ENCODE measurements at regions not wholly inside any gene's neighbourhood (a gene's known extent, or its start where the extent isn't known, plus 50 kb on each side); places are given as distances from the start of the nearest gene placed in this dataset.

GRCh38 chr1:63129855-63130254 is 192.5 kb upstream of the FOXD3 start:
- H3K4me3 ChIP-seq (replicated peaks; ENCODE audit: insufficient read depth, low read length), result no peak overlapping the region
- H3K27ac ChIP-seq (replicated peaks), result no peak overlapping the region
- TF ChIP-seq SPI1 (IDR thresholded peaks at IDR 0.05; ENCODE audit: borderline replicate concordance, low read depth), result no peak
- TF ChIP-seq GABPA (IDR thresholded peaks at IDR 0.05; ENCODE audit: low read depth), result no peak
- TF ChIP-seq REST (IDR thresholded peaks at IDR 0.05; ENCODE audit: insufficient replicate concordance, low read depth), result no peak
- TF ChIP-seq, protein P1, sequence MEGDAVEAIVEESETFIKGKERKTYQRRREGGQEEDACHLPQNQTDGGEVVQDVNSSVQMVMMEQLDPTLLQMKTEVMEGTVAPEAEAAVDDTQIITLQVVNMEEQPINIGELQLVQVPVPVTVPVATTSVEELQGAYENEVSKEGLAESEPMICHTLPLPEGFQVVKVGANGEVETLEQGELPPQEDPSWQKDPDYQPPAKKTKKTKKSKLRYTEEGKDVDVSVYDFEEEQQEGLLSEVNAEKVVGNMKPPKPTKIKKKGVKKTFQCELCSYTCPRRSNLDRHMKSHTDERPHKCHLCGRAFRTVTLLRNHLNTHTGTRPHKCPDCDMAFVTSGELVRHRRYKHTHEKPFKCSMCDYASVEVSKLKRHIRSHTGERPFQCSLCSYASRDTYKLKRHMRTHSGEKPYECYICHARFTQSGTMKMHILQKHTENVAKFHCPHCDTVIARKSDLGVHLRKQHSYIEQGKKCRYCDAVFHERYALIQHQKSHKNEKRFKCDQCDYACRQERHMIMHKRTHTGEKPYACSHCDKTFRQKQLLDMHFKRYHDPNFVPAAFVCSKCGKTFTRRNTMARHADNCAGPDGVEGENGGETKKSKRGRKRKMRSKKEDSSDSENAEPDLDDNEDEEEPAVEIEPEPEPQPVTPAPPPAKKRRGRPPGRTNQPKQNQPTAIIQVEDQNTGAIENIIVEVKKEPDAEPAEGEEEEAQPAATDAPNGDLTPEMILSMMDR (IDR thresholded peaks at IDR 0.05; ENCODE audit: insufficient read depth, low read length), result no peak
- TF ChIP-seq POLR2AphosphoS5 (IDR thresholded peaks at IDR 0.05; ENCODE audit: low read depth), result no peak
- peaks cover 2% of the 10 kb centered on the region for H3K27me3 ChIP-seq (ENCODE audit: insufficient read depth, poor library complexity, severe bottlenecking)
- DNase-seq (ENCODE audit: low read depth in 1 of 2, low spot score in 1 of 2), result no peak

DNA sequence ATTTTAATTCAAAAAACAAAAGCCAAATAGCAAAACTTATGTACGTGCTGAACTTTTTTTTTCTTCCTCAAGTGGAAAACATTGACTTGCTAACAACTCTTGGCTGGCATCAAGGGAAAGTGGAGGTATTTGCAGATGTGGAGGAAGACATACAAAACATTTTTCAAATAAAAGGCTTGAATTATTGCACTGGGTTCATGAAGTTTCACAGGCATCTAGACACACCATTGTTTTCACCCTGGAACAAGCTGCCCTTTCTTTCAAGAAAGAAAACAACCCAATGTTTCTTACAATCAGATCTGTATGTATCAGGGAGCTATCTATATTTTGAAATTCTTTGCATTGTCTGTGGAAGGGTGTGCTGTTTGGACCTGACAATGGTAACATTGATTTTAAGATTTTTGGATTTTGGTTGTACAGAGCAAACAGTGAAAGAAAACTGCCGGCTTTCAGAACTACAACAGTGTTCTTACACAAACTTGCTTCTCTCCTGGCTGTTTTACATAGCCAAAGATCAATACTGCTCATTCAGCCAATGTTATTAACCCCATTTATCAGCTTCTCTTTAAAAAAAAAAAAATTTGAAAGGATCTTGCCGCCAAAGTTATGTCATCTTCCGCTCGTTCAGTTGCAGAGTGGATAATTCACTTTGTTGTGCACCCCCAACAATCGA is 187.7 kb upstream of the FOXD3 start:
- Histone ChIP-seq H3K4me3 (replicated peaks; ENCODE audit: insufficient read depth, low read length) (no peak overlapping the region), H3K27ac (replicated peaks) (no peak overlapping the region), H3K27me3 (ENCODE audit: insufficient read depth, poor library complexity, severe bottlenecking) (peaks cover 4% of the 10 kb centered on the region)
- no peak for DNase-seq (ENCODE audit: low read depth in 1 of 2, low spot score in 1 of 2)
- TF ChIP-seq SPI1 (IDR thresholded peaks at IDR 0.05; ENCODE audit: borderline replicate concordance, low read depth) (no peak), GABPA (IDR thresholded peaks at IDR 0.05; ENCODE audit: low read depth) (no peak), REST (IDR thresholded peaks at IDR 0.05; ENCODE audit: insufficient replicate concordance, low read depth) (no peak), POLR2AphosphoS5 (IDR thresholded peaks at IDR 0.05; ENCODE audit: low read depth) (no peak)
- TF ChIP-seq, protein P1 (IDR thresholded peaks at IDR 0.05; ENCODE audit: insufficient read depth, low read length), result no peak

DNA sequence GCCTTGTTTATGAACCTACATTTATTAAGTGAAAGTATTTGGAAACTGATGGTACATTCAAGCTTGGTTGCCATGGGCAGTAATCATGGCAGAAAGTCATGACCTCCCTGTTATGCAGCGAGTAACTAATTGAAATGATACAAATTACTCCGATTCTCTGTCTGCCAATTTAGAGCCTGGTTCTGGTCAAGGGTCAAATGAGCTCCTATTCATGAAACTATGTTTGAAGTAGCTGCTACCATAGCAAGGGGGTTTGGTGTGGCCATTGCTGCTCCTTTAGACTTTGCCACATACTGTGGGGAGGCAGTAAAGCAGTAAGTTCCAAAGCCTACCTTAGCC is 187.2 kb upstream of the FOXD3 start:
- Histone ChIP-seq H3K27ac (replicated peaks) (no peak overlapping the region), H3K4me3 (replicated peaks; ENCODE audit: insufficient read depth, low read length) (no peak overlapping the region), H3K27me3 (ENCODE audit: insufficient read depth, poor library complexity, severe bottlenecking) (peaks cover 4% of the 10 kb centered on the region)
- no peak for DNase-seq (ENCODE audit: low read depth in 1 of 2, low spot score in 1 of 2)
- no peak for TF ChIP-seq POLR2AphosphoS5 (IDR thresholded peaks at IDR 0.05; ENCODE audit: low read depth)
- no peak for TF ChIP-seq REST (IDR thresholded peaks at IDR 0.05; ENCODE audit: insufficient replicate concordance, low read depth)
- no peak for TF ChIP-seq GABPA (IDR thresholded peaks at IDR 0.05; ENCODE audit: low read depth)
- TF ChIP-seq, protein P1 (IDR thresholded peaks at IDR 0.05; ENCODE audit: insufficient read depth, low read length), result no peak
- TF ChIP-seq SPI1 (IDR thresholded peaks at IDR 0.05; ENCODE audit: borderline replicate concordance, low read depth), result no peak
